T-cell (primary cell): ENCODE measurements at regions not wholly inside any gene's neighbourhood (a gene's known extent, or its start where the extent isn't known, plus 50 kb on each side); places are given as distances from the start of the nearest gene placed in this dataset.

ENCODE experiments used
- ATAC-seq, 4 experiments: fragments of 200-7000 bp in 3 of 4; fragments of 150-1000 bp in 1 of 4; cut with Tn5 transposase; replicated peaks in 1 of 4; 1 replicate in 3 of 4; 2 replicates in 1 of 4; pipeline ENCODE4 v1.10.0; 2021; ENCODE audit warnings: moderate library complexity in 3 of 4, mild to moderate bottlenecking in 2 of 4, moderate number of reproducible peaks in 1 of 4
- CTCF ChIA-PET, 2 donors: fragments of 300-600 bp; sonication (Branson Sonifier 250); formaldehyde crosslinking; loops; one replicate each; lab custom pipeline; 2022; ENCODE audit warnings: antibody characterized with exemption in 2 of 2; lab: Charles Lee
- POLR2A ChIA-PET, 2 donors: fragments of 300-600 bp; sonication (Branson Sonifier 250); formaldehyde crosslinking; loops; one replicate each; lab custom pipeline; 2022; ENCODE audit warnings: antibody characterized with exemption in 2 of 2; lab: Charles Lee
- DNase-seq, 35 experiments: peaks; one replicate each; pipeline versions ENCODE4 v3.0.0 to v3.0.0-alpha.2; 2013 to 2023
- H3K27ac ChIP-seq: one replicate; pipeline ENCODE4 v1.5.1; 2013; ENCODE audit warnings: low read length
- H3K27me3 ChIP-seq, 2 experiments: replicated peaks in 1 of 2; 1 replicate in 1 of 2; 2 replicates in 1 of 2; pipeline versions ENCODE4 v1.6.1 to v1.7.0; 2013; ENCODE audit warnings: low read length in 1 of 2, mixed read lengths in 1 of 2; ENCODE audit not compliant: control insufficient read depth in 2 of 2, insufficient read depth in 2 of 2; ENCODE audit errors: extremely low read depth in 1 of 2
- H3K36me3 ChIP-seq, 2 donors: 1 replicate in 1 of 2; 2 replicates in 1 of 2; pipeline versions ENCODE4 v1.6.1 to v1.7.0; 2013; ENCODE audit warnings: low read length in 1 of 2; ENCODE audit not compliant: control insufficient read depth in 2 of 2, insufficient read depth in 1 of 2; ENCODE audit errors: extremely low read depth in 1 of 2
- H3K4me1 ChIP-seq, 2 experiments: 1 replicate in 1 of 2; 2 replicates in 1 of 2; pipeline versions ENCODE4 v1.6.1 to v1.7.0; 2013; ENCODE audit warnings: low read length in 2 of 2, mixed read lengths in 1 of 2; ENCODE audit not compliant: insufficient read depth in 2 of 2, control insufficient read depth in 1 of 2; ENCODE audit errors: extremely low read depth in 1 of 2
- H3K4me3 ChIP-seq, 2 donors: 1 replicate in 1 of 2; 2 replicates in 1 of 2; pipeline versions ENCODE4 v1.5.1 to v1.7.0; 2013; ENCODE audit warnings: mild to moderate bottlenecking in 2 of 2, low read length in 1 of 2, moderate library complexity in 1 of 2; ENCODE audit not compliant: control insufficient read depth in 1 of 2; ENCODE audit errors: extremely low read depth in 1 of 2
- H3K9me3 ChIP-seq: 2 replicates; pipeline ENCODE4 v1.7.0; 2013
- H3K27ac Mint-ChIP-seq, 2 donors: one replicate each; pipeline ENCODE4 v1.8.0; 2020 to 2021; ENCODE audit warnings: mild to moderate bottlenecking in 2 of 2, mixed read lengths in 2 of 2
- H3K27me3 Mint-ChIP-seq, 2 donors: one replicate each; pipeline ENCODE4 v1.8.0; 2021 to 2022; ENCODE audit warnings: mixed read lengths in 2 of 2
- H3K36me3 Mint-ChIP-seq: one replicate; pipeline ENCODE4 v1.8.0; 2021; ENCODE audit warnings: mixed read lengths
- H3K4me1 Mint-ChIP-seq, 3 donors: one replicate each; pipeline ENCODE4 v1.8.0; 2020 to 2022; ENCODE audit warnings: mixed read lengths in 3 of 3, mild to moderate bottlenecking in 1 of 3
- H3K4me3 Mint-ChIP-seq, 3 donors: one replicate each; pipeline ENCODE4 v1.8.0; 2020 to 2022; ENCODE audit warnings: mild to moderate bottlenecking in 3 of 3, mixed read lengths in 3 of 3, moderate library complexity in 3 of 3
- H3K9me3 Mint-ChIP-seq, 3 donors: one replicate each; pipeline ENCODE4 v1.8.0; 2020 to 2022; ENCODE audit warnings: mixed read lengths in 3 of 3
- WGBS: methylation state at CpG from one replicate; pipeline ENCODE4 v1.1.5; 2013; ENCODE audit warnings: missing lambda C conversion rate; ENCODE audit not compliant: insufficient coverage; 5-methylcytosine and 5-hydroxymethylcytosine counted together

GRCh38 chr7:21084286-21084685, 297.6 kb upstream of the SP8 start:
- no peak overlapping the region for H3K27ac Mint-ChIP-seq
- H3K36me3 Mint-ChIP-seq = no peaks in the 10 kb centered on the region
- DNase-seq = no peak
- Histone ChIP-seq H3K9me3 (no peaks in the 10 kb centered on the region), H3K4me3 (no peak overlapping the region), H3K4me1 (no peaks in the 10 kb centered on the region), H3K27ac (no peak overlapping the region), H3K36me3 (no peaks in the 10 kb centered on the region), H3K27me3 (no peaks in the 10 kb centered on the region)
- ATAC-seq = no peak
- H3K27me3 Mint-ChIP-seq = peaks cover 0 to 7% of the 10 kb centered on the region in 2 donors
- WGBS = 100% methylated on average over 1 of the region's 7 CpGs
- H3K9me3 Mint-ChIP-seq = no peaks in the 10 kb centered on the region
- CTCF ChIA-PET = no interaction called here
- POLR2A ChIA-PET = no interaction called here
- H3K4me3 Mint-ChIP-seq = no peak overlapping the region
- no peaks in the 10 kb centered on the region for H3K4me1 Mint-ChIP-seq

- ChIA-PET POLR2A (no interaction called here), CTCF (no interaction called here)
- no peaks in the 10 kb centered on the region for H3K36me3 Mint-ChIP-seq
- Histone ChIP-seq H3K4me1 (no peaks in the 10 kb centered on the region), H3K4me3 (no peak overlapping the region), H3K27ac (no peak overlapping the region), H3K36me3 (no peaks in the 10 kb centered on the region), H3K9me3 (no peaks in the 10 kb centered on the region), H3K27me3 (no peaks in the 10 kb centered on the region)
- no peak for DNase-seq
- no peak overlapping the region for H3K4me3 Mint-ChIP-seq
- no peaks in the 10 kb centered on the region for H3K9me3 Mint-ChIP-seq
- H3K4me1 Mint-ChIP-seq = no peaks in the 10 kb centered on the region
- H3K27me3 Mint-ChIP-seq = peaks cover 2 to 3% of the 10 kb centered on the region in 2 donors
- H3K27ac Mint-ChIP-seq = no peak overlapping the region
- no peak for ATAC-seq
These were observed 300.0 kb upstream of the SP8 start for GRCh38 chr7:21086688-21087087.

DNA sequence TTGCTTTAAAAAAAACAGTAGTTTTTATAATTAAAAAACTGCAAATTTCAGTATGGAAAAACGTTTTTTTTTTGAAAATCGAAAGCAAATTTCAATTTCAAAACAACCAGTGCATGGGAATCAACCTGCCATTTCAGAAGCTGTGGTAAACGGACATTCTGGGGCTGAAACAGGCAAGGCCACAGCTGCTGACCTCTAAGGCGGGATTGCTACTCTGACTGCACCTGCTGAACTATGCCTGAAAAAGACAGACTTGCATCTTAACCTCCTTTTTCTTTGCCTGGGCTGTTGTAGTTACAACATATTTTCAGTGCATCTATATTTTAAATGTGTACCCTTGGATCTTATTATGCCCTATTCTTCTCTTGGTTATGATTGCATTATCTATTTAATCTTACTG, 303.0 kb upstream of the SP8 start:
- no peak overlapping the region for H3K27ac Mint-ChIP-seq
- Histone ChIP-seq H3K27ac (no peak overlapping the region), H3K9me3 (no peaks in the 10 kb centered on the region), H3K36me3 (no peaks in the 10 kb centered on the region), H3K27me3 (no peaks in the 10 kb centered on the region), H3K4me3 (no peak overlapping the region), H3K4me1 (no peaks in the 10 kb centered on the region)
- no peak overlapping the region for H3K4me3 Mint-ChIP-seq
- no peak for DNase-seq
- H3K9me3 Mint-ChIP-seq = no peaks in the 10 kb centered on the region
- H3K36me3 Mint-ChIP-seq = no peaks in the 10 kb centered on the region
- ChIA-PET CTCF (no interaction called here), POLR2A (no interaction called here)
- 70% methylated on average over 4 of the region's 4 CpGs for WGBS
- H3K27me3 Mint-ChIP-seq = peaks cover 8% of the 10 kb centered on the region in 2 donors
- H3K4me1 Mint-ChIP-seq = no peaks in the 10 kb centered on the region
- no peak for ATAC-seq

GRCh38 chr7:21092766-21093702, 306.3 kb upstream of the SP8 start:
- Mint-ChIP-seq H3K9me3 (no peaks in the 10 kb centered on the region), H3K4me3 (no peak overlapping the region), H3K27ac (no peak overlapping the region), H3K4me1 (no peaks in the 10 kb centered on the region), H3K27me3 (peaks cover 8 to 13% of the 10 kb centered on the region in 2 donors), H3K36me3 (no peaks in the 10 kb centered on the region)
- H3K27ac ChIP-seq = no peak overlapping the region
- ATAC-seq = no peak
- DNase-seq = no peak
- H3K4me3 ChIP-seq = no peak overlapping the region
- H3K36me3 ChIP-seq = no peaks in the 10 kb centered on the region
- no peaks in the 10 kb centered on the region for H3K27me3 ChIP-seq
- no peaks in the 10 kb centered on the region for H3K4me1 ChIP-seq
- 89% methylated on average over 7 of the region's 9 CpGs for WGBS
- CTCF ChIA-PET = no interaction called here
- POLR2A ChIA-PET = no interaction called here
- no peaks in the 10 kb centered on the region for H3K9me3 ChIP-seq

DNA sequence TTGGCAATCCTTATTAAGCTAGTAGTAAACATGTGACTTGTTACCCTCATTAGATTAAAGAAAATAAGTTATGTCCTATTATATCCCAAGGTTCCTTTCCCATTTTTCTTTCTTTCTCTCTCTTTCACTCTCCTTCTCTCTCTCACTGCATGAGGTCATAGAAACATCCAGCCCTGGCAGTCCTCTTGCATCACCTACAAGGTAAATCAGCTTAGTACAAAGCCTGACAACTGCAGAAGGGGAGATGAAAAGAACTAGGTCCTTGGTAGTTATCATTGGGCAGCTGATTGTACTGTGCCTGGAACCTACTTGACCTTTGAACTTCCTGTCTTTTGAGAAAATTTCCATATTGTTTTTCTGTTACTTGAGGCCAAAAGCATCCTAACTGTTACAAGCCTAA, 307.9 kb upstream of the SP8 start:
- Mint-ChIP-seq H3K4me3 (no peak overlapping the region), H3K9me3 (no peaks in the 10 kb centered on the region), H3K36me3 (no peaks in the 10 kb centered on the region), H3K27ac (no peak overlapping the region), H3K27me3 (peaks cover 8 to 9% of the 10 kb centered on the region in 2 donors), H3K4me1 (no peaks in the 10 kb centered on the region)
- Histone ChIP-seq H3K36me3 (no peaks in the 10 kb centered on the region), H3K9me3 (no peaks in the 10 kb centered on the region), H3K4me1 (no peaks in the 10 kb centered on the region), H3K27ac (no peak overlapping the region), H3K4me3 (no peak overlapping the region), H3K27me3 (no peaks in the 10 kb centered on the region)
- no peak for DNase-seq
- no peak for ATAC-seq
- ChIA-PET POLR2A (no interaction called here), CTCF (no interaction called here)

DNA sequence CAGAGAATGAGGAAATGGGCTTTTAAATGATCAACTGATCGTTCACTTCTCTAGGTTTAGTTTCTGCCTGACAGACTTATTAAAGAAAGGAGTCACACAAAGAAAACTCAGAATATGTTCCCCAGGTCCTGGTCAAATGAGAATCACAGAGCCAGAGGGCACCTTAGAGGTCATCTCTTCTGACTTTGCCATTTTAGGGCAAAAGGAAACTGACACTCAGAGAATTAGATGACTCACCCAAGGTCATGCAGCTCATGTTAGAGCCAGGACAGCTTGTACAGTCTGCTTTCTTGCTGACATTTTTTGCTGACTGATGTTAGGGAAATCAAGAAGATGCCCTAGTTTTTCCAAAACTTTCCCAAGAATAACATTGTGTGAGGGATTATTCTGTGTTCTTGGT, 312.7 kb upstream of the SP8 start:
- Histone ChIP-seq H3K4me1 (no peaks in the 10 kb centered on the region), H3K36me3 (no peaks in the 10 kb centered on the region), H3K9me3 (no peaks in the 10 kb centered on the region), H3K27ac (no peak overlapping the region), H3K27me3 (no peaks in the 10 kb centered on the region), H3K4me3 (no peak overlapping the region)
- Mint-ChIP-seq H3K4me1 (no peaks in the 10 kb centered on the region), H3K4me3 (no peak overlapping the region), H3K36me3 (no peaks in the 10 kb centered on the region), H3K27me3 (peaks cover 4 to 5% of the 10 kb centered on the region in 2 donors), H3K27ac (no peak overlapping the region), H3K9me3 (no peaks in the 10 kb centered on the region)
- DNase-seq (no peak), ATAC-seq (no peak)
- ChIA-PET POLR2A (interaction anchor here in 1 of 2 donors (0.6 kb wide), 1 partner anchor 611 kb away, joined by 3 read pairs; no protein-coding TSS in a partner anchor), CTCF (no interaction called here)
- WGBS = 86% methylated on average over 1 of the region's 1 CpG
